GM21529 (cell line): ENCODE measurements at regions not wholly inside any gene's neighbourhood (a gene's known extent, or its start where the extent isn't known, plus 50 kb on each side); places are given as distances from the start of the nearest gene placed in this dataset.

Source experiments
- ATAC-seq: cut with Tn5 transposase; IDR thresholded peaks from one replicate; pipeline ENCODE4 v1.9.1; 2021; ENCODE audit not compliant: unreplicated experiment

DNA sequence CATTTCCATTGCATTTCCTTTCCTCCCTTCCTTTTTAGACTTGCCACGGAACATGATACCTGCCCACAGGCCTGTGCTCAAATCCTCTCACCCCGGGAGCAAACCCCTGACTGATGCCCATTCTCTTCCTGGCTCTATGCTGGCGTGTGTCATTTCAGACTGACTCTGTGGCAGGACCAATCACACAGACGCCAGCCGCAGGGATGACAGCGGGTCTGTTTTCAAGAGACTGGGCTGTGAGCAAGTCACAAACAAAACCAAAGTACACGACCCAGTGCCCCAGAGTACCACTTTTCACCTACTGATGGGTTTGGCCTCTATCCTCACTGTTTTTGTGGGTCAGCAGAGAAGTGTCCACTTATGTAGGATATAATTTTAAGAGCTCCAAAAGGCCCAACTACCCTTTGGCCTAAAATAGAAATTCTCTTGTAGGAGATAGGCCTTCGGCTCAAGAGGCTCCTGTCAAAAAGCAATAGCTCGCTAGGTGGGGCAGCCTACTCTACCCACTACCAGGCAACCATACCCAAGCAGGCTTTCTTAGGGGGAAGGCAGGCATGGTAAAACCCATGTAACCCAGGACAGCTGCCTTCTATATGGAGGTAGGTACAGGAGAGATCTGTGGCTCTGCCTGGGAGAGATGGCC lies 215.7 kb downstream of the CDC5L start:
- no peak for ATAC-seq

DNA sequence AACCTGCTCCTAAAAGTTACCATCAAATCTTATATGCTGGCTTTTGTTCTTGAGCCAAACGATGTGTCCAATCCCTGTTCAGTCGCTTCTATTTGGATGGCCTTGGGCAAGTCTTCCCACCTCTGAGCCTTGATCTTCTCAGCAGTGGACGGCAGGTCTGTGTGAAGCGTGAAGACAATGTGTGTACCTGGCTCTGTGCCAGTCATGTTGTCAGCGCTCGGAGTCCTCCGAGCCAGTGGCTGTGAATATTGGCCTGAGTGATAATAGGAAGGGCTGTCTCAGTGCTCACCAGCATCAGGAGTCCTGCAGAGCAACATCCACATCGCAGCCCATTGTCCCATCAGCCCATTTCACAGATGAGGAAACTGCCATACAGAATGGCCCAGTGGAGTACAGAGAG lies 219.0 kb downstream of the CDC5L start:
- ATAC-seq, result no peak

DNA sequence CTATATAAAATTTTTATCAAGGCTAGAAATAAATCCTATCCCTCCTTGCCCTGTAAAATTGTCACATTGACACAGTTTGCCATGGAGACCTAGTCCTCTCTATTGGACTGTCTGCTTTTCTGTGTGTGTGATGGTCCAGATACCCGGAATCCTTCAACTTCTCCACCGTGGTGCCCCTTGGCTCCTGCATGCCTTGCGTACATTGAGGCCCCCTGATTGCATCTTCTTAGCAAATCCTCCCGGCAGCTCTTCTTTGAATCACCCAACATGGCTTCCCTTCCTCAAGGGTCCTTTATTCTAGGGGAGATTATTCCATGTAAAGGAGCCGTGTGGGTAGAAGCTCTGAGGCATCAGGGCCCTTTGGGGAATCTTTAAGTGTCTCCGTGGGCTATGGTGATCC lies 219.5 kb downstream of the CDC5L start:
- ATAC-seq, result no peak

GRCh38 chr6:44608175-44608574 lies 220.7 kb downstream of the CDC5L start:
- ATAC-seq, result no peak

DNA sequence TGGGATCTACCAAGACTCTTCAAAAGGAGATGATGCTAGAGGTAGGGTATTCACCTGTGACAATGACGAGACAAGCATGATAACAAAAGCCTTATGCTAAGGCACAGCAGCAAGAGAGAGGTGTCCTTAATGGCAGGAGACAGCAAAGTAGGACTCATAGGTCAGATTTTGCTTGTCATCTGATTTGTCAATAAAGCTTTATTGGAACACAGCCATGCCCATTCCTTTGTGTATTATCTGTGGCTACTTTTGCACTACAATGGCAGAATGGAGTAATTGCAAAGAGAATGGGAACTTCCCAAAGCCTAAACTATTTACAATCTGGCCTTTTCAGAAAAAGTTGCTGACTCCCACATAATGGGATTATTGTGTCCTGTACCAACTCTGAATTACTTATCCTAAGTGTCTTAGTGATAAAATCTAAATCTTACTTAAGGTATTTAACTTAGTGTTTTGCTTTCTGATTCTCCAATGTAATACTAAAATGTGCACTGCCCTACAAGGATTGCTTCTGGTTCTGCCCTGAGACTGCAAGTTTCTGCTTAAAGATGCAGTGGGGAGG lies 221.6 kb downstream of the CDC5L start:
- no peak for ATAC-seq

- ATAC-seq, result no peak
Observed at GRCh38 chr6:44614396-44614795, 226.9 kb downstream of the CDC5L start.

GRCh38 chr6:44615621-44616020 lies 228.1 kb downstream of the CDC5L start:
- ATAC-seq, result no peak

GRCh38 chr6:44617416-44617815 lies 229.9 kb downstream of the CDC5L start:
- no peak for ATAC-seq

DNA sequence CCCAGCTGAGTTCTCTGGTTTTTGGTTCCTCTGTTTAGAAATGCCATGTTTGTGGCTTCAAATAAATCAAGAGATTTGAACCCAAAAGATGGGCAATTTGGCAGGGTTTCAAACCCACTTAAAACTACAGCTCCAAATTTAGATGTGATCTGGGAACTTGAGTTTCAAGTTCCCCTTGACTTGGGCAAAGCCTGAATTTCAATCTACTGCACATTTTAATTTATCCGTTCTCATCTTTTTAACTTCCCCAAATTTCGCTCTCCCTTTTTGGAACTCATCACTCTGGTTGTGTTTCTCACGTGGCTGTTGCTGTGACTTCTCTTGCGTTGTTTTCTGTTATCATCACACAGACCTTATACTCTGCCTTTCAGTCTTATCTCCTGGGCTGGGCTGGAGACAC lies 230.9 kb downstream of the CDC5L start:
- ATAC-seq, result no peak

GRCh38 chr6:44620922-44621321 lies 233.4 kb downstream of the CDC5L start:
- ATAC-seq, result no peak

DNA sequence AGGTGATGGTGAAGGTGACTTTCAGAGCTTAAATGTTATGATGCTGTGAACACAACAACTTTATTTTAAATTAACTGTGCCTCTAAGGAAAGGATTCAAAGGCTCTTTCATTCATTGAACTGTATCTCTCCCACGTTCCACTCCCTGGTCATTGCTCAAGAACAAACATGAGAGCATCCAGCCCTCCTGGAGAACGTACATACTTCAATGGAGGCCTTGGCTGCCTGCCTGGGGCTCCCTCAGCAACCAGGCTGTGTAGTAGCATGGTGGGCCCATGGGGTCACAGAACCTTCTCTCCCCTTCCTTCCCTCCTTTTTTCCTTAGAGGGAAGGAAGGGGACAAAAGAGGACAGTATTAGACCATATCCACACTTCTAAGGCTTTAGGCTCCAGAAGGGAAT lies 234.3 kb downstream of the CDC5L start:
- no peak for ATAC-seq

GRCh38 chr6:44622555-44622954 lies 235.0 kb downstream of the CDC5L start:
- ATAC-seq, result no peak

DNA sequence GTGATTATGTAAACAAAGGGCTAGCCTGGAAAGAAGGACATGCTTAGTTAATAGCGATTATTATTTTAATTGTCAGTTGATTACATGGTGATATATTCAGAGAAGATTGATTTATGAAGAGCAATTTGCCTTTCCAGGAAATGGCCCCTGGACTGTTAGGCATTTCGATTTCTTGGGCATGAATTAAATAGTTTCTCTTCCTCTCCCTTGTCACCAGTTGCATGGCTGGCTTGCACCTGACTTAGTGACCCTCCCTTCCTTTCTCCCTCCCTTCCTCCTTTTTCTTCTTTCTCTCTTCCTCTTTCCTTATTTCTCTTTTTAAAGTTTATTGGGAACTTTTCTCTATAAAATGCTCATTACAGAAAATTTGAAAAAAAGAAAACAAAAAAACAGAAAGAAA lies 235.4 kb downstream of the CDC5L start:
- ATAC-seq, result no peak

DNA sequence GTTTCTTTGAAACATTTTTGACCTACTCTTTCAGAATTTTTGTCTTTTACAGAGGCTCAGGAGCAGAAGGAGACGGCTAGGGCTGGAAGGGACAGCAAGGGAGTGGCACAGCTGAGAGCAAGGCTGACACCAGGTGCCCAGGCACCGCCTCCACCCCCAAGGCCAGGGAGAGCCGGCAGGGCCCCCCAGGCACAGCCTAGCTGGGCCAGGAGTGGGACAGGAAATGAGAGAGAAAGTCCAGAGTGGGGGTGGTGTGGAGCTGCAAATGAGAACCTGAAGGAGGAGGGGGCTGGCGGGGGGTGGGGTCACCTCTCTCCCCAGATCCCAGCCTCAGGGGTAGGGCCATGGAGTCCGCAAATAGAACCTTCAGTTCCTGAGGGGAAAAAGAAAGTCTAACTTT lies 236.7 kb downstream of the CDC5L start:
- ATAC-seq, result no peak

DNA sequence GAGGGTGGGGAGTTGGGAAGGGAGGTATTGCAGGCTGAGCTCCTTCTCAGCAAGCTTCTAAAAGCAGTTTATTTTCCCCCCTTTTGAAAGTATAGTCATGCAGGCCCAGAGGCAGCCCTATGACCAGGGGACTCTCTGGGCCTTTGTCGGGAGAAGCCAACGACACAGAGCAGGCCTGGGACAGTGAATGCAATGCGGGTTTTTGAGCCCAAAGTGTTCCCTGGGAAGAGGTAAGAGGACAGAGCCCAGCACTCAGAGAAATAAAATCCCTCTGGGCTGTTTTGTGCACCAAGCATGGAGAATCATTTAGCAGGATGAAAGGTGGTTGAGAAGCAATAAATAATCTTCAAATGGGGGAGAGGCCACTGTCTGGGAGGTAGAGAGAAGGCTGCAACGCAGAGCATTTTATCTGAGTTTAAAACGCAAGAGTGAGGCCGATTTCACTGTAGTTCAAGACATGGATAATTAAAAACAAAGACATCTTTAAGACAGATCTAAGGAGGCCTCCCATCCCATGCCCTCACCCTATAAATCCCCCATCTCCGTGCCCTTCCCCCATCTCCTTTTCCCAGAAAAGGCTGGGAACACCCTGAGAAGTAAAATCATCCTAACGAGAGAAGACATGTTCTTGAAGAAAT lies 237.5 kb downstream of the CDC5L start:
- no peak for ATAC-seq

DNA sequence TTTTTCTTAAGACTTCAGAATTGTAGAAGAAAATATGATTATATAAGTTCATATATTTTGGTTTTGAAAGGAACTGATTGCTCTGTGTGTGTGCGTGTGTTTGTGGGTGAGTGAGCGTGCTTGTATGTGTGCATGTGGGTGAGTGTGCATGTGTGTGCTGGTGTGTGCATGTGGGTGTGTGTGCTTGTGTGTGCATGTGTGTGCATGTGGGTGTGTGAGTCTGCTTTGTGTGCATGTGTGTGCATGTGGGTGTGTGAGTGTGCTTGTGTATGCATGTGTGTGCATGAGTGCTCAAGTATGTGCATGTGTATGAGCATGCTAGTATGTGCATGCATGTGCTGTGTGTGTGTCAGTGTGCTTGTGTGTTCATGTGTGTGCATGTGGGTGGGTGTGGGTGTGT lies 238.5 kb downstream of the CDC5L start:
- ATAC-seq, result no peak

GRCh38 chr6:44626616-44627015 lies 239.1 kb downstream of the CDC5L start:
- no peak for ATAC-seq

DNA sequence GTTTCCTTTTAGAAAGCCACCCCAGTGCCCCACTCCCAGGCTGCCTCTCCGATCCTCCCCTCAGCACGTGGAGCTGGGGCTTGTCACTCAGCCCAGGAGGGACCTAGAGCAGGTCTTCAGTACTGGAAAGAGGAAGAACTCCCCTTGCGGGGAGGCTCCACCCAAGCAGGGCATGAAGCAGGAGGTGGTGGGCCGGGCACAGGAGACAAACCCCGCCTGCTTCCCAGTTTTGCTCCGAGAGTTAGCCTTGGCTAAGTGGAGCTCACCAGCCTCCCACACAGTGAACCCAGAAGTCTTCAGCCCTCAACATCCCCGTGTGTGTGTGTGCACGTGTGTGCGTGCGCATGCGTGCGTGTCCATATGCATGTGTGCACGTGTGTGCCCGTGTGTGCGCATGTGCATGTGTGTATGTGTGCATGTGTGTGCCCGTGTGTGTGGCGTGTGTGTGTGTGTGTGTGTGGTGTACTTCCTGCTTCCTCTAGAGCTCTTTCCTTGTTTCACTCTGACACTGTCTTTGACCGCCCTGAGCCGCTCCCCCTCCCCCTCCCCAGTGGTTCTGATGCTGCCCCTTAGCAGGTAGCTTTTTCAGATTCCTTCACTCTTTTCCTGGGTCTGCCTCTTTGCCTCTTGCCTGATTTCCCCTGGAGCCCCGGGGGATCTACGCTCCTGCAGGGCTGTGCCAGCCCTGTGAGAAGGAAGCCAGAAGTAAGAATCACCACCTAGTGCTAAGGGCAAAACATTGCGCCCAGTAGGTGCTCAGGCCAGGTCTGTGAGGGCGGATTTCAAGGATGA lies 239.8 kb downstream of the CDC5L start:
- no peak for ATAC-seq

DNA sequence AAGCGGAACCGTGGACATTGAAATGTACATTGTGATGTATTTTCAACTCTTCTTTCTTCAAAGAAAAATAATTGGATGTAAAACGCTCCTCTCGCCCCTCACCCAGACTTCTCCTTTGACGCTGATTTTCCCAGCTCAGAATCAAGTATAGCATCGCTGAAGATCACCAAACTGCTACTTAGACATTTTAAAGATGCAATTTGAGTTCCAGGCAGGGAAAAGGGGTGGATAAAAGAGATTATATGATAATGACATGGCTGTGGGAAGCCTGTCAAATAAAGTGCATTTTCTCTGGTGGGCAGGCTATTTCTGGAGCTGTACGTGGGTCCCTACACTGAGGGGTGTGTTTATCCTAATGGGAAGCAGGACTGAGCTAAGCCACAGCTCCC lies 240.4 kb downstream of the CDC5L start:
- no peak for ATAC-seq

DNA sequence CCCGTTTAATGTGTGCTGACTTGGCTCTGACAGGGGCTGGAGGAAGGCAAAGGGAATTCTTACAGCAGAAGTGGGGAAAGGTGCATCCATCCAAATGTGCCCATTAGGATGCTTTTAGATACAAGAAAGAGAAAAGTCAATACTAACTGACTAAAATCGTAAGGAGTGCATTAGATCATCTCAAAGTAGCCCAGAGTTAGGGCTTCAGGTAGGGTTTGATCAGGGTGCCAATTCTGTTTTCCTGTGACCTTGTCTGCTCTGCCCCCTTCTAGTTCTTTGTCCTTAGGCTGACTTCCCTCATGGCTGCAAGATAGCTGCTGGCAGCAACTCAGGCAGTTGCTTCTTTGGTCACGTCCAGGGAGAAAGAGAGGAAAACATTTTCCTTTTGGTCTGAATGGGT lies 240.8 kb downstream of the CDC5L start:
- no peak for ATAC-seq

DNA sequence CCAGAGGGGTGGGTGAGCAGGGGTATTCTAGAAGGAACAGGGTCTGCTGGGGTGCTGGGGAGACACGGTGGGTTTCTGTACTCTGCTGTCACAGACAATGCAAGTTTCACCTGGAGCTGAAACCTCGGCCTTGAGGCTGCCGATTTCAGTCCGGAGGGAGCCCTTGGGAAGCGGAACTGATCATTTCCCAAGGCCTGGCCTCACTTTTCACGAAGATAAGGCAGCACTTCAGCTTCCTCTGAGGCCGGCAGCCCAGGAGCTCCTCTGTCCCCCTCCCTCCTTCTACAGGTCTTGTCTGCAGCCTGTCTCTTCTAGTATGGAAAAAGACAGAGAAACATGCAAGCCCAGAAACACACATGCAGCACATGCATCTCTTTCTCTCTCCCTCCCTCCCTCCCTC lies 242.1 kb downstream of the CDC5L start:
- no peak for ATAC-seq
